Upper lobe of left lung (tissue), 4 donors: ENCODE measurements at regions not wholly inside any gene's neighbourhood (a gene's known extent, or its start where the extent isn't known, plus 50 kb on each side); places are given as distances from the start of the nearest gene placed in this dataset.

Source experiments
- CTCF ChIP-seq, 6 experiments: fragments of 450-650 bp in 4 of 6; fragments of 200-600 bp in 2 of 6; sonication (generic) in 2 of 6; IDR thresholded peaks; one replicate each; pipeline ENCODE4 v1.5.1; 2016 to 2019; ENCODE audit warnings: antibody characterized with exemption in 6 of 6
- EP300 ChIP-seq, 4 donors: sonication (generic); formaldehyde crosslinking; IDR thresholded peaks; one replicate each; pipeline ENCODE4 v1.5.1; 2017; ENCODE audit warnings: antibody characterized with exemption in 4 of 4, control low read depth in 2 of 4
- POLR2A ChIP-seq, 4 donors: fragments of 450-650 bp; IDR thresholded peaks; one replicate each; pipeline ENCODE4 v1.5.1; 2016 to 2017; ENCODE audit warnings: antibody characterized with exemption in 4 of 4, mild to moderate bottlenecking in 2 of 4
- POLR2AphosphoS5 ChIP-seq, 2 donors: sonication (generic); formaldehyde crosslinking; IDR thresholded peaks; one replicate each; pipeline ENCODE4 v1.5.1; 2017; ENCODE audit warnings: antibody characterized with exemption in 2 of 2

GRCh38 chr18:6488956-6489355, 74.2 kb upstream of the L3MBTL4 start:
- no peak for TF ChIP-seq POLR2A (IDR thresholded peaks at IDR 0.05)
- TF ChIP-seq CTCF (IDR thresholded peaks at IDR 0.05) = no peak
- TF ChIP-seq EP300 (IDR thresholded peaks at IDR 0.05) = no peak
- TF ChIP-seq POLR2AphosphoS5 (IDR thresholded peaks at IDR 0.05) = no peak
